ENCODE measurements at regions not wholly inside any gene's neighbourhood (a gene's known extent, or its start where the extent isn't known, plus 50 kb on each side); places are given as distances from the start of the nearest gene placed in this dataset.

- TF ChIP-seq PPARA (CRISPR knock-in tag; IDR thresholded peaks at IDR 0.05; ENCODE audit: borderline replicate concordance) (no peak), ZNF8 (CRISPR knock-in tag; IDR thresholded peaks at IDR 0.05) (no peak), ZNF565 (CRISPR knock-in tag; conservative IDR thresholded peaks at IDR 0.05; ENCODE audit: low read depth) (no peak), POU6F1 (CRISPR knock-in tag; IDR thresholded peaks at IDR 0.05; ENCODE audit: borderline replicate concordance, low read depth) (no peak), TSHZ2 (CRISPR knock-in tag; IDR thresholded peaks at IDR 0.05) (no peak), TCF4 (CRISPR knock-in tag; IDR thresholded peaks at IDR 0.05; ENCODE audit: borderline replicate concordance) (no peak), ISL1 (CRISPR knock-in tag; IDR thresholded peaks at IDR 0.05) (no peak), CSRNP3 (CRISPR knock-in tag; IDR thresholded peaks at IDR 0.05) (no peak), ZFP30 (CRISPR knock-in tag; IDR thresholded peaks at IDR 0.05) (no peak), OSR1 (CRISPR knock-in tag; IDR thresholded peaks at IDR 0.05) (no peak), GLIS3 (CRISPR knock-in tag; IDR thresholded peaks at IDR 0.05) (no peak), BACH2 (CRISPR knock-in tag; IDR thresholded peaks at IDR 0.05; ENCODE audit: borderline replicate concordance) (no peak), RARB (CRISPR knock-in tag; IDR thresholded peaks at IDR 0.05) (no peak), TOX (CRISPR knock-in tag; IDR thresholded peaks at IDR 0.05; ENCODE audit: borderline replicate concordance) (no peak), ZC3H10 (CRISPR knock-in tag; IDR thresholded peaks at IDR 0.05) (no peak), ZFP3 (CRISPR knock-in tag; IDR thresholded peaks at IDR 0.05) (no peak)
These were observed 61.7 kb upstream of the ARHGAP18 start for GRCh38 chr6:129771678-129772077.

GRCh38 chr6:129767776-129768485, 58.0 kb upstream of the ARHGAP18 start:
- no peak for TF ChIP-seq ARNTL (CRISPR knock-in tag; IDR thresholded peaks at IDR 0.05; ENCODE audit: borderline replicate concordance, low read depth)
- TF ChIP-seq ZNF70 (CRISPR knock-in tag; IDR thresholded peaks at IDR 0.05), result no peak
- no peak for TF ChIP-seq SNAI2 (CRISPR knock-in tag; IDR thresholded peaks at IDR 0.05)
- TF ChIP-seq PPARA (CRISPR knock-in tag; IDR thresholded peaks at IDR 0.05; ENCODE audit: borderline replicate concordance), result no peak
- no peak for TF ChIP-seq ZC3H10 (CRISPR knock-in tag; IDR thresholded peaks at IDR 0.05)
- TF ChIP-seq CSDC2 (CRISPR knock-in tag; IDR thresholded peaks at IDR 0.05), result no peak
- TF ChIP-seq TSHZ2 (CRISPR knock-in tag; IDR thresholded peaks at IDR 0.05), result no peak
- no peak for TF ChIP-seq ZNF565 (CRISPR knock-in tag; conservative IDR thresholded peaks at IDR 0.05; ENCODE audit: low read depth)
- no peak for TF ChIP-seq ZFP3 (CRISPR knock-in tag; IDR thresholded peaks at IDR 0.05)
- TF ChIP-seq ZNF8 (CRISPR knock-in tag; IDR thresholded peaks at IDR 0.05), result no peak
- no peak for TF ChIP-seq TCF4 (CRISPR knock-in tag; IDR thresholded peaks at IDR 0.05; ENCODE audit: borderline replicate concordance)
- no peak for TF ChIP-seq ZFP30 (CRISPR knock-in tag; IDR thresholded peaks at IDR 0.05)
- TF ChIP-seq RARB (CRISPR knock-in tag; IDR thresholded peaks at IDR 0.05), result no peak
- no peak for TF ChIP-seq OSR1 (CRISPR knock-in tag; IDR thresholded peaks at IDR 0.05)
- ATAC-seq, result peak; percentile 6; the same call in 2 of the 3 replicates

More at GRCh38 chr6:129771678-129772077, 61.7 kb upstream of the ARHGAP18 start:
- ATAC-seq, result no peak
